ENCODE measurements at regions not wholly inside any gene's neighbourhood (a gene's known extent, or its start where the extent isn't known, plus 50 kb on each side); places are given as distances from the start of the nearest gene placed in this dataset.

GRCh38 chr13:82439159-82439904 is 1442.9 kb downstream of the SLITRK1 start:
- H3K9me3 ChIP-seq (ENCODE audit: low read length) = no peaks in the 10 kb centered on the region
- H3K27me3 ChIP-seq (ENCODE audit: control insufficient read depth in 1 of 2, insufficient read depth in 2 of 2, low read length in 2 of 2) = no peaks in the 10 kb centered on the region
- H3K27ac ChIP-seq (ENCODE audit: low read depth, low read length) = no peak overlapping the region
- H3K36me3 ChIP-seq (ENCODE audit: insufficient read depth, low read length) = no peaks in the 10 kb centered on the region
- H3K9ac ChIP-seq (ENCODE audit: low read length) = no peak overlapping the region
- H3K4me1 ChIP-seq (ENCODE audit: insufficient read depth, low read length) = no peaks in the 10 kb centered on the region
- no peak overlapping the region for H3K4me3 ChIP-seq (ENCODE audit: low read depth in 1 of 2, low read length in 2 of 2)

- Histone ChIP-seq H3K9me3 (ENCODE audit: low read length) (no peaks in the 10 kb centered on the region), H3K4me3 (ENCODE audit: low read depth in 1 of 2, low read length in 2 of 2) (no peak overlapping the region), H3K27ac (ENCODE audit: low read depth, low read length) (no peak overlapping the region), H3K9ac (ENCODE audit: low read length) (no peak overlapping the region), H3K27me3 (ENCODE audit: control insufficient read depth in 1 of 2, insufficient read depth in 2 of 2, low read length in 2 of 2) (no peaks in the 10 kb centered on the region), H3K36me3 (ENCODE audit: insufficient read depth, low read length) (no peaks in the 10 kb centered on the region), H3K4me1 (ENCODE audit: insufficient read depth, low read length) (no peaks in the 10 kb centered on the region)
Measured at GRCh38 chr13:82438320-82438719, 1444.0 kb downstream of the SLITRK1 start.

GRCh38 chr13:82436099-82436585 is 1446.1 kb downstream of the SLITRK1 start:
- no peak overlapping the region for H3K4me3 ChIP-seq (ENCODE audit: low read depth in 1 of 2, low read length in 2 of 2)
- H3K9ac ChIP-seq (ENCODE audit: low read length) = no peak overlapping the region
- H3K27me3 ChIP-seq (ENCODE audit: control insufficient read depth in 1 of 2, insufficient read depth in 2 of 2, low read length in 2 of 2) = no peaks in the 10 kb centered on the region
- H3K4me1 ChIP-seq (ENCODE audit: insufficient read depth, low read length) = no peaks in the 10 kb centered on the region
- H3K9me3 ChIP-seq (ENCODE audit: low read length) = no peaks in the 10 kb centered on the region
- no peaks in the 10 kb centered on the region for H3K36me3 ChIP-seq (ENCODE audit: insufficient read depth, low read length)
- no peak overlapping the region for H3K27ac ChIP-seq (ENCODE audit: low read depth, low read length)

- H3K27me3 ChIP-seq (ENCODE audit: control insufficient read depth in 1 of 2, insufficient read depth in 2 of 2, low read length in 2 of 2) = no peaks in the 10 kb centered on the region
Measured at GRCh38 chr13:82432949-82433348, 1449.3 kb downstream of the SLITRK1 start.

GRCh38 chr13:82412749-82413148 is 1469.5 kb downstream of the SLITRK1 start:
- Histone ChIP-seq H3K9me3 (ENCODE audit: low read length) (no peaks in the 10 kb centered on the region), H3K36me3 (ENCODE audit: insufficient read depth, low read length) (no peaks in the 10 kb centered on the region), H3K9ac (ENCODE audit: low read length) (no peak overlapping the region), H3K4me1 (ENCODE audit: insufficient read depth, low read length) (no peaks in the 10 kb centered on the region), H3K27ac (ENCODE audit: low read depth, low read length) (no peak overlapping the region), H3K27me3 (ENCODE audit: control insufficient read depth in 1 of 2, insufficient read depth in 2 of 2, low read length in 2 of 2) (no peaks in the 10 kb centered on the region), H3K4me3 (ENCODE audit: low read depth in 1 of 2, low read length in 2 of 2) (no peak overlapping the region)

More at GRCh38 chr13:82432949-82433348, 1449.3 kb downstream of the SLITRK1 start:
- H3K9me3 ChIP-seq (ENCODE audit: low read length) = no peaks in the 10 kb centered on the region
- no peaks in the 10 kb centered on the region for H3K36me3 ChIP-seq (ENCODE audit: insufficient read depth, low read length)
- no peak overlapping the region for H3K9ac ChIP-seq (ENCODE audit: low read length)
- no peak overlapping the region for H3K27ac ChIP-seq (ENCODE audit: low read depth, low read length)
- no peak overlapping the region for H3K4me3 ChIP-seq (ENCODE audit: low read depth in 1 of 2, low read length in 2 of 2)
- no peaks in the 10 kb centered on the region for H3K4me1 ChIP-seq (ENCODE audit: insufficient read depth, low read length)

- H3K27me3 ChIP-seq (ENCODE audit: control insufficient read depth in 1 of 2, insufficient read depth in 2 of 2, low read length in 2 of 2) = no peaks in the 10 kb centered on the region
- no peak overlapping the region for H3K4me3 ChIP-seq (ENCODE audit: low read depth in 1 of 2, low read length in 2 of 2)
- no peaks in the 10 kb centered on the region for H3K36me3 ChIP-seq (ENCODE audit: insufficient read depth, low read length)
- H3K9ac ChIP-seq (ENCODE audit: low read length) = no peak overlapping the region
- no peaks in the 10 kb centered on the region for H3K4me1 ChIP-seq (ENCODE audit: insufficient read depth, low read length)
- no peaks in the 10 kb centered on the region for H3K9me3 ChIP-seq (ENCODE audit: low read length)
- H3K27ac ChIP-seq (ENCODE audit: low read depth, low read length) = no peak overlapping the region
Measured at GRCh38 chr13:82407321-82407720, 1475.0 kb downstream of the SLITRK1 start.

- no peaks in the 10 kb centered on the region for H3K9me3 ChIP-seq (ENCODE audit: low read length)
- H3K4me3 ChIP-seq (ENCODE audit: low read depth in 1 of 2, low read length in 2 of 2) = no peak overlapping the region
- H3K9ac ChIP-seq (ENCODE audit: low read length) = no peak overlapping the region
- no peaks in the 10 kb centered on the region for H3K27me3 ChIP-seq (ENCODE audit: control insufficient read depth in 1 of 2, insufficient read depth in 2 of 2, low read length in 2 of 2)
- no peaks in the 10 kb centered on the region for H3K36me3 ChIP-seq (ENCODE audit: insufficient read depth, low read length)
- no peak overlapping the region for H3K27ac ChIP-seq (ENCODE audit: low read depth, low read length)
- H3K4me1 ChIP-seq (ENCODE audit: insufficient read depth, low read length) = no peaks in the 10 kb centered on the region
Measured at GRCh38 chr13:82374719-82375118, 1507.6 kb downstream of the SLITRK1 start.

- no peak overlapping the region for H3K4me3 ChIP-seq (ENCODE audit: low read depth in 1 of 2, low read length in 2 of 2)
- H3K9me3 ChIP-seq (ENCODE audit: low read length) = no peaks in the 10 kb centered on the region
- no peaks in the 10 kb centered on the region for H3K36me3 ChIP-seq (ENCODE audit: insufficient read depth, low read length)
- H3K9ac ChIP-seq (ENCODE audit: low read length) = no peak overlapping the region
- no peak overlapping the region for H3K27ac ChIP-seq (ENCODE audit: low read depth, low read length)
- no peaks in the 10 kb centered on the region for H3K4me1 ChIP-seq (ENCODE audit: insufficient read depth, low read length)
- H3K27me3 ChIP-seq (ENCODE audit: control insufficient read depth in 1 of 2, insufficient read depth in 2 of 2, low read length in 2 of 2) = no peaks in the 10 kb centered on the region
Measured at GRCh38 chr13:82370316-82370715, 1512.0 kb downstream of the SLITRK1 start.

- Histone ChIP-seq H3K36me3 (ENCODE audit: insufficient read depth, low read length) (no peaks in the 10 kb centered on the region), H3K4me3 (ENCODE audit: low read depth in 1 of 2, low read length in 2 of 2) (no peak overlapping the region), H3K9ac (ENCODE audit: low read length) (no peak overlapping the region), H3K27me3 (ENCODE audit: control insufficient read depth in 1 of 2, insufficient read depth in 2 of 2, low read length in 2 of 2) (no peaks in the 10 kb centered on the region), H3K27ac (ENCODE audit: low read depth, low read length) (no peak overlapping the region), H3K9me3 (ENCODE audit: low read length) (no peaks in the 10 kb centered on the region), H3K4me1 (ENCODE audit: insufficient read depth, low read length) (no peaks in the 10 kb centered on the region)
Measured at GRCh38 chr13:82364525-82364924, 1517.7 kb downstream of the SLITRK1 start.

GRCh38 chr13:82358284-82358683 is 1524.0 kb downstream of the SLITRK1 start:
- no peaks in the 10 kb centered on the region for H3K9me3 ChIP-seq (ENCODE audit: low read length)
- H3K9ac ChIP-seq (ENCODE audit: low read length) = no peak overlapping the region
- no peaks in the 10 kb centered on the region for H3K36me3 ChIP-seq (ENCODE audit: insufficient read depth, low read length)
- H3K27me3 ChIP-seq (ENCODE audit: control insufficient read depth in 1 of 2, insufficient read depth in 2 of 2, low read length in 2 of 2) = no peaks in the 10 kb centered on the region
- H3K4me1 ChIP-seq (ENCODE audit: insufficient read depth, low read length) = no peaks in the 10 kb centered on the region
- no peak overlapping the region for H3K27ac ChIP-seq (ENCODE audit: low read depth, low read length)
- H3K4me3 ChIP-seq (ENCODE audit: low read depth in 1 of 2, low read length in 2 of 2) = no peak overlapping the region

- no peak overlapping the region for H3K9ac ChIP-seq (ENCODE audit: low read length)
- no peaks in the 10 kb centered on the region for H3K36me3 ChIP-seq (ENCODE audit: insufficient read depth, low read length)
- H3K27me3 ChIP-seq (ENCODE audit: control insufficient read depth in 1 of 2, insufficient read depth in 2 of 2, low read length in 2 of 2) = no peaks in the 10 kb centered on the region
- H3K9me3 ChIP-seq (ENCODE audit: low read length) = no peaks in the 10 kb centered on the region
- no peak overlapping the region for H3K4me3 ChIP-seq (ENCODE audit: low read depth in 1 of 2, low read length in 2 of 2)
- H3K27ac ChIP-seq (ENCODE audit: low read depth, low read length) = no peak overlapping the region
- no peaks in the 10 kb centered on the region for H3K4me1 ChIP-seq (ENCODE audit: insufficient read depth, low read length)
Measured at GRCh38 chr13:82356667-82357410, 1525.4 kb downstream of the SLITRK1 start.

All from muscle layer of colon (tissue), 2 donors.